GM18517 (cell line): ENCODE measurements at regions not wholly inside any gene's neighbourhood (a gene's known extent, or its start where the extent isn't known, plus 50 kb on each side); places are given as distances from the start of the nearest gene placed in this dataset.

ENCODE experiments used
- ATAC-seq: cut with Tn5 transposase; IDR thresholded peaks from one replicate; pipeline ENCODE4 v1.9.1; 2021; ENCODE audit warnings: mild to moderate bottlenecking, moderate library complexity; ENCODE audit not compliant: unreplicated experiment

DNA sequence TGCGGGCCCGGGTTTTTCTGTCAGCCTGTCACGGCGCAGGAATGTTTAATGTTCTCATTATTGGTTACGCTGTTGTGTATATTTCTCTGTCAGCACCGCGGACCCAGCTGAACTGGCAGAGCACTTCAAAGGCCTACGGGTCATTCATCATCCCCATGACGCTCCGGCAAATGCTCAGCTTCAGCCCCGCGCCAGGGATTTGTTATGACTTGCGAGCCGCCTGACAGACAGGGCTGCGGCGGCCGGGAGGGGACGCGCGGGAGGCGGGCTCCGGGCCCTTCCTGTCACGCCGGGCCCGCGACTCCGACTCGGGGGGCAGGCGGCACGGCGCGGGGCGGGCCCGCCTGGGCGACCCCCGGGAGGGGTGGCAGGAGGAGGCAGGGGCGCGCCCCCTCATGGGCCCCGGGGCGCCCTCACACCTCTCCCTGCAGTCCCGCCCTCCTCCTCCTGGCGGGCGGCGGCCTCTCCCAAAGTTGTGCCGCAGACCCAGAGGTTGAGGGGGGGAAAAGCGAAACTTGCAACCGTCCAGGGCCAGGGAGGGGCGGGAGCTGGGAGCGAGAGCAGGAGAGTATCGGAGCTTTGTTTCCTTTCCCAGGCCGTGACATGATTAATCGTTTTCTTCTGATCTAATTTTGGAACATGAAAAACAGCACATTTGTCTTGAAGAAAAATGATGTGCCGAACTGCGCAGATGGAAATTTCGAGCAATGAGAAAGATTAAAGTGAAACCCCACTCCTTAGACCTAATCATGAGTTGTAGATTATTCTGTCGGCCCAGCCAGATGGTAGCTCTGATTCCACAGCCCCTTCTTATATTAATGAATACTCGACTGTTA is 59.3 kb upstream of the COMTD1 start:
- ATAC-seq = no peak

DNA sequence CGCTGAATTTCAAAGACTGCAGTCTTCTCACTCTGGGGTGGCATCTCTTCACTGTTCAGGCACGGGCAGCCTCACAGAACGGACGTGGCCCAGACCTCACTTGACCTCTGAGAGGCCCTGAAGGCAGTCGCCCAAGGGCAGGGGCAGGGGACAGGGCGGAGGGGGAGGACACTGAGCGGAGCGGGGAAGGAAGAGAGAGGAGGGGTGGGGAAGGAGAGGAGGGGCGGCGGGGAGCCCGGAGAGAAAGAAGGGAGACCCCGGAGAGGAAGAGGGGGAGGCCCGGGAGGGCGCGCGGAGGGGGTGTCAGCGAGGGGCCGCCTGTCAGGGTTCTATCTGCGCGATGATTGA is 58.7 kb upstream of the COMTD1 start:
- no peak for ATAC-seq

DNA sequence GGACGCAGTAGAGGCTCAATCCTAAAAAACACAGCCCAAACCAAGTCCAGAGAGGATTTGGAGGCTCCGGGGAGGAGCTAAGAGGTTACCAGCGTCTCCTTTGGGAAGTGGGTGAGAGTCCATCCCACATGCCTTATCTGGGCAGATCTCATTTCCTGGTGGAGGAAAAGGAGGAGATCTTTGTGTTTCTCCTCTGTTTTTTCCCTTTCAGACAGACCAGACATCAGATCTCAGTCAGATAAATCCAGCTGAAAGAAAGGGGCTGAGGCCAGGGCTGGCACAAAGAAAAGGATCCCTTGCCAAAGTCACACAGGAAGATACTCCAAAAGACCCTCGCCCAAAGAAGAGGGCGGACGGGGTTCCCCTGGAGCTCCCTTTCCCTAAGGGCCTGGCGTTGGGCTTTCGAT is 58.3 kb upstream of the COMTD1 start:
- no peak for ATAC-seq

DNA sequence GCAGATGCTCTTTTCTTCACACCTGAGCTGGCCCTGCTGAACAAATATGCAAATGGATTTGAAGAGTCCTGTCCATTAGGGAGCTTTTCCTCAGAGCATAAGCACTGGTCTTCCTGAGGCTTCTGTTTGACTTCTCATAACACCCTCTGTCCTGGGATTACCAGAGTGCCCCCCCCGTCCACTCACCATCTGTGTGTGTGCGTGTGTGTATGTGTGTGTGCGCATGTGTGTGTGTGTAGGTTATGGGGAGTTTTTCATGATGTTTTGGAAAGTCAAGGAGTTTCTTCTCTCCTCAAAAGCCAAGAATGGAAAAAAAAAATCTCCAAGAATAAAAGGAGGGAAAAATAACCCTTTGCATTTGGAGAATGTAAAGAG is 57.7 kb upstream of the COMTD1 start:
- no peak for ATAC-seq

DNA sequence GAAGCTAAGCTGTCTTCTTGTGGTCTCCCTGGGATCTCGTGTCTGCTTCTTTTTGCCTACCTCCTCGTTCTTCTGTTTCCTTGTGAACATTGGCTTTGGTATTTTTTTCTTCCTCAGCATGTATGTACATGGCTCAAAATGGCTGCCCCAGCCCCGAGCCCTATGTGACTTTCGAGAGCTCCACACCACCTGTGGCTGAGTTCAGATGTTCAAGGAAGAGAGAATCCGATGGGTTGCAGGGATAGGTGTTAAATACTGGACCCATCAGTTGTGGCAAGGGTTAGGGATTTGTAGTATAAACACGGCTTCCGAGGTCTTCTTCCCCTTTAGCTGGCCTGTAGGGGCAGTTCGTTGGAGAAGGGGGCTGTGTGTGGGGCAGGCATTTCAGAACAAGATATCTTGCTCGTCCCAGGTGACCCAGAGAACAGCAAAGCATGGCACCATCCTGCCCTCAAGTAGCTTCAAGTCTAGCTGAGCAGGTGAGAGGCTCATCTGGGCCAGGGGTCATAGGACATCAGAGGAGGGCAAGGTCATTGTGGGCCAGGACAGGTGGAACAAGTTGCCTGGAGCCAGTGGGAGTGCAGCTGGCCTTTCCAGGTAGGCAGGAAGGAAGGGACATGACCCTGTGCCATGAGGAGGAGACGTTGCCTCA is 57.2 kb upstream of the COMTD1 start:
- ATAC-seq = no peak

DNA sequence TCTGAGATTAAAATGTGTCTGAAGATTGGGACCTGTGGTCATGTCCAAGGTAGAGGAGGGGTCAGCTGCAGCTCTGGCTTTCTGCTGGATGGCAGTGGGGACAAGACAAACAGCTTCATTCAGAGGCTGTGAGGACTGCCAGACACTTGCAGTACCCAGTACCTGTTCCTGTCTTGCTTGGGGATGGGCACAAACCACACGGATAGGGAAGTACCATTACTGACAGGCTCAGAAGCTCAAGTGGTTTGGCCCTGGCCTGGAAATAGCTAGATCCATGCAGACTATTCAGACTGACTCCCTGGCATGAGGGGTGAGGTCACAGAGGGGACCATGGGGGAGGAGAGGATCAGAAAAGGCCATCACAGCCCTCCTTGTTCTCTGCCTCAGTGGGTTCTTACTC is 56.0 kb upstream of the COMTD1 start:
- no peak for ATAC-seq

DNA sequence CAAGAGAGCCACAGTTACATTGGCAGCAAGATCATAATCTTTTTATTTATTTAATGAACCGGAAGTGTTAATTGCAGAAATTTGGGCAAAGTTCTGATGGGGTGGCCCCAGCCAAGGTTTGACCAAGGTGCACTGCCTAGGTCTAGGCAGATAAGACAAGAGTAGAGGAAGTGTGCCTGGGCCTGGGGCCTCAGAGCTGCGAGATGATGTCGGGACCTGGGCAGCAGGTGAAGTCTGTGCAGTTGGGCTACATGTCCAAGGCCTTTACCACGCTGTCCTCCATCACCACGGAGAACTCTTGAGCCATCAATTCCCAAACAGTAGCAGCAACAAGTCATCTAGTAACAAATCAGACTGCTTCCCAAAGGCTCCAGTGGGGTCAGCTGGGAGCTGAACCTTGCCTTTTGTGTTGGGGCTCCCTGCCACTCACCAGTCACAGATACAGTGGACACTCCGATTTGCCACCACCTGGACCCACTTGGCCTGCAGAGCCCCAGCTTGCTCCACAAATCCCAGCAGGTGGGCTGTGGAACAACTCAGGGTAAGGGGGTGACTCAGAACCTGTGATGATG is 52.5 kb upstream of the COMTD1 start:
- ATAC-seq = no peak

DNA sequence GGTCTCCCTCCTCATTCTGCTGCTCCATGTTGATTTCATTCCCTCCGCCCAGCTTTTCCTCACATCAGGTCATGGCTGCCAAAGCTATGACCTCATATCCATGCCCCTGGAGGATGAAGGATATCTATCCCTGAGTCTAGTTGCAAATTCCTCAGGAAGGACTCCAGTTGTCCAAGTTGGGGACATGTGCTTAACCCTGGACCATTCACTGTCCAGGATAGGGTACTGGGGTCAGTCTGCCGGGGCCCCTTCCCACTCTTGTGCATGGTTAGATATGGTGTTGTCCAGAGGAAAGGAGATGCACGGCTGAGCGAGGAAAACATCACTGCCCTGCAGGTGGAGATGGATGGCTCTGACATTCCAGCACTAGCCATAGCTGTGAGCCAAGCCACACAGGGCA is 51.9 kb upstream of the COMTD1 start:
- no peak for ATAC-seq

DNA sequence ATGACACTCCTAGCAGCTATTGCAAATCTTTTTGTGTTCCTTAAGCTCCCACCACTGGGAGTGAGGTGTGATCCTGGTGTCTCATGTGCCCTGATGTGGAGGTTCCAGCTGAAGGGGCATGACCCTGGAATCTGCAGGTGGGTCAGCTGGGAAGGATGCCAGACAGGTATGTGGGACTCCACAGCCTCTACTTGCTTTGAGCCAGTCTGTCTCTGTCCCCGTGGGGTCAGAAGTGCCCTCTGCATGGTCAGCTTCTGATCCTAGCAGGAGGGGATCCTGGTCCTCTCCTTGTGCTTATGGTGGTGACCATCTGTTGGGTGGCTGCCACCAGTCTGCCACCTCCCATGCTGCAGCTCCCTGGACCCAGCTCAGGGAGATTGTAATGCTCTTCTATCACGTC is 51.1 kb upstream of the COMTD1 start:
- no peak for ATAC-seq
